H9 (cell line): ENCODE measurements at regions not wholly inside any gene's neighbourhood (a gene's known extent, or its start where the extent isn't known, plus 50 kb on each side); places are given as distances from the start of the nearest gene placed in this dataset.

ENCODE experiments used
- DNase-seq: peaks from one replicate; pipeline ENCODE4 v3.0.0-alpha.2; 2017
- H2AFZ ChIP-seq: one replicate; pipeline ENCODE4 v1.6.1; 2013; ENCODE audit warnings: mild to moderate bottlenecking, low read length, control low read depth, moderate library complexity
- H2AK5ac ChIP-seq: 2 replicates; pipeline ENCODE4 v1.6.1; 2013; ENCODE audit warnings: low read length, control low read depth, mixed read lengths; ENCODE audit not compliant: insufficient read length
- H2BK120ac ChIP-seq: one replicate; pipeline ENCODE4 v1.6.1; 2013; ENCODE audit warnings: low read depth, mild to moderate bottlenecking, low read length, control low read depth, inconsistent platforms; ENCODE audit not compliant: poor library complexity, severe bottlenecking
- H2BK12ac ChIP-seq: 2 replicates; pipeline ENCODE4 v1.6.1; 2013; ENCODE audit warnings: low read length, control low read depth, mixed read lengths, low read depth; ENCODE audit not compliant: insufficient read length
- H2BK15ac ChIP-seq: 2 replicates; pipeline ENCODE4 v1.6.1; 2013; ENCODE audit warnings: low read depth, low read length, control low read depth
- H2BK20ac ChIP-seq: one replicate; pipeline ENCODE4 v1.6.1; 2013; ENCODE audit warnings: low read depth, mild to moderate bottlenecking, low read length, control low read depth, inconsistent platforms; ENCODE audit not compliant: poor library complexity, severe bottlenecking
- H2BK5ac ChIP-seq: 2 replicates; pipeline ENCODE4 v1.6.1; 2013; ENCODE audit warnings: low read length, control low read depth, mixed read lengths; ENCODE audit not compliant: insufficient read length
- H3K14ac ChIP-seq: 2 replicates; pipeline ENCODE4 v1.6.1; 2013; ENCODE audit warnings: low read length, control low read depth; ENCODE audit not compliant: insufficient read depth
- H3K18ac ChIP-seq: 2 replicates; pipeline ENCODE4 v1.6.1; 2013; ENCODE audit warnings: low read depth, mild to moderate bottlenecking, mixed read lengths, low read length, control low read depth; ENCODE audit not compliant: insufficient read length
- H3K23ac ChIP-seq: 2 replicates; pipeline ENCODE4 v1.6.1; 2013; ENCODE audit warnings: low read length, control low read depth, mixed read lengths, low read depth; ENCODE audit not compliant: insufficient read length
- H3K23me2 ChIP-seq: 2 replicates; pipeline ENCODE4 v1.6.1; 2013; ENCODE audit warnings: low read depth, mild to moderate bottlenecking, mixed read lengths, low read length, control low read depth; ENCODE audit not compliant: insufficient read length, poor library complexity, severe bottlenecking
- H3K27ac ChIP-seq: 2 replicates; pipeline ENCODE4 v1.5.1; 2013; ENCODE audit warnings: low read length, control low read depth, mixed read lengths, low read depth; ENCODE audit not compliant: insufficient read length
- H3K27me3 ChIP-seq: 2 replicates; pipeline ENCODE4 v1.6.1; 2013; ENCODE audit warnings: low read length, control low read depth, inconsistent platforms; ENCODE audit not compliant: insufficient read depth
- H3K4ac ChIP-seq: 2 replicates; pipeline ENCODE4 v1.6.1; 2013; ENCODE audit warnings: low read depth, mild to moderate bottlenecking, control low read depth, inconsistent platforms, low read length, moderate library complexity
- H3K4me1 ChIP-seq: 2 replicates; pipeline ENCODE4 v1.6.1; 2013; ENCODE audit warnings: low read length, control low read depth, inconsistent platforms; ENCODE audit not compliant: insufficient read depth
- H3K4me2 ChIP-seq: 2 replicates; pipeline ENCODE4 v1.6.1; 2013; ENCODE audit warnings: low read length, control low read depth, mixed read lengths; ENCODE audit not compliant: insufficient read length, insufficient read depth
- H3K56ac ChIP-seq: 2 replicates; pipeline ENCODE4 v1.6.1; 2013; ENCODE audit warnings: low read depth, mild to moderate bottlenecking, mixed read lengths, low read length, control low read depth; ENCODE audit not compliant: insufficient read length
- H3K79me1 ChIP-seq: 2 replicates; pipeline ENCODE4 v1.6.1; 2013; ENCODE audit warnings: low read depth, mild to moderate bottlenecking, moderate library complexity, low read length, control low read depth, inconsistent platforms; ENCODE audit not compliant: insufficient read depth, poor library complexity, severe bottlenecking
- H3K79me2 ChIP-seq: 2 replicates; pipeline ENCODE4 v1.6.1; 2013; ENCODE audit warnings: low read length, control low read depth, inconsistent platforms; ENCODE audit not compliant: insufficient read depth
- H3K9ac ChIP-seq: 2 replicates; pipeline ENCODE4 v1.6.1; 2013; ENCODE audit warnings: low read length, control low read depth, mixed read lengths; ENCODE audit not compliant: insufficient read length; ENCODE audit errors: extremely low read depth
- H3K9me3 ChIP-seq: one replicate; pipeline ENCODE4 v1.6.1; 2013; ENCODE audit warnings: low read depth, low read length, inconsistent platforms; ENCODE audit not compliant: control insufficient read depth
- H3T11ph ChIP-seq: one replicate; pipeline ENCODE4 v1.6.1; 2013; ENCODE audit warnings: mild to moderate bottlenecking, low read length, control low read depth, inconsistent platforms
- H4K20me1 ChIP-seq: one replicate; pipeline ENCODE4 v1.6.1; 2013; ENCODE audit not compliant: control insufficient read depth, insufficient read length, insufficient read depth
- H4K5ac ChIP-seq: 2 replicates; pipeline ENCODE4 v1.6.1; 2013; ENCODE audit warnings: low read depth, mild to moderate bottlenecking, mixed read lengths, low read length, control low read depth; ENCODE audit not compliant: insufficient read length
- H4K8ac ChIP-seq: replicated peaks from 2 replicates; pipeline ENCODE4 v1.6.1; 2013; ENCODE audit warnings: low read length, control low read depth, mixed read lengths, low read depth; ENCODE audit not compliant: insufficient read length
- H4K91ac ChIP-seq: 2 replicates; pipeline ENCODE4 v1.6.1; 2013; ENCODE audit warnings: low read depth, mild to moderate bottlenecking, moderate library complexity, mixed read lengths, low read length, control low read depth; ENCODE audit not compliant: insufficient read length
- H3K27ac Mint-ChIP-seq, 3 experiments: 2 replicates in 2 of 3; 3 replicates in 1 of 3; pipeline ENCODE4 v1.8.0; 2020 to 2021; ENCODE audit warnings: mixed read lengths in 3 of 3, mild to moderate bottlenecking in 1 of 3, moderate library complexity in 1 of 3
- H3K27me3 Mint-ChIP-seq: 2 replicates; pipeline ENCODE4 v1.8.0; 2021; ENCODE audit warnings: low read depth, mild to moderate bottlenecking, moderate library complexity, mixed read lengths
- H3K36me3 Mint-ChIP-seq, 3 experiments: 2 replicates in 2 of 3; 3 replicates in 1 of 3; pipeline ENCODE4 v1.8.0; 2020 to 2021; ENCODE audit warnings: low read depth in 3 of 3, mixed read lengths in 3 of 3; ENCODE audit not compliant: insufficient read depth in 1 of 3
- H3K4me1 Mint-ChIP-seq, 2 experiments: 2 replicates each; pipeline ENCODE4 v1.8.0; 2020; ENCODE audit warnings: mixed read lengths in 2 of 2
- H3K4me3 Mint-ChIP-seq, 2 experiments: 2 replicates in 1 of 2; 3 replicates in 1 of 2; pipeline ENCODE4 v1.8.0; 2020 to 2021; ENCODE audit warnings: mild to moderate bottlenecking in 2 of 2, mixed read lengths in 2 of 2, moderate library complexity in 1 of 2
- H3K9me3 Mint-ChIP-seq, 2 experiments: 2 replicates in 1 of 2; 3 replicates in 1 of 2; pipeline ENCODE4 v1.8.0; 2020; ENCODE audit warnings: mild to moderate bottlenecking in 2 of 2, mixed read lengths in 2 of 2, moderate library complexity in 1 of 2
- CTCF ChIP-seq: fragments of 200-600 bp; sonication (generic); conservative IDR thresholded peaks from 3 replicates; pipeline ENCODE4 v1.8.0; 2021; ENCODE audit warnings: antibody characterized with exemption, mild to moderate bottlenecking
- WGBS: extraction: QIAGEN DNeasy Blood & Tissue Kit; methylation state at CpG from one replicate; pipeline ENCODE4 v1.1.7; 2013; ENCODE audit warnings: missing lambda C conversion rate, low lambda C conversion rate, mixed read lengths; ENCODE audit not compliant: insufficient read length; ENCODE audit errors: extremely low coverage; 5-methylcytosine and 5-hydroxymethylcytosine counted together

- H3K4me2 ChIP-seq = no peak overlapping the region
These were observed 148.6 kb upstream of the EXOC2 start for GRCh38 chr6:841569-841968.

More at GRCh38 chr6:841569-841968, 148.6 kb upstream of the EXOC2 start:
- peaks cover 16 to 17% of the 10 kb centered on the region in 2 experiments for H3K9me3 Mint-ChIP-seq
- Histone ChIP-seq H3K9ac (no peak overlapping the region), H4K8ac (no peak overlapping the region), H3K18ac (no peak overlapping the region), H3K27me3 (no peaks in the 10 kb centered on the region), H2AK5ac (no peak overlapping the region), H3K79me1 (no peaks in the 10 kb centered on the region), H3K79me2 (no peaks in the 10 kb centered on the region), H2BK12ac (no peak overlapping the region), H3K4me1 (no peaks in the 10 kb centered on the region), H2AFZ (no peak overlapping the region), H3K23ac (no peak overlapping the region), H2BK5ac (no peak overlapping the region), H3K23me2 (no peaks in the 10 kb centered on the region), H4K5ac (no peak overlapping the region), H3K27ac (no peak overlapping the region), H4K20me1 (no peaks in the 10 kb centered on the region), H2BK15ac (no peak overlapping the region), H3K56ac (no peak overlapping the region), H3K14ac (no peak overlapping the region), H2BK120ac (no peak overlapping the region), H3T11ph (no peak overlapping the region), H2BK20ac (no peak overlapping the region), H3K9me3 (peaks cover 7% of the 10 kb centered on the region), H4K91ac (no peak overlapping the region), H3K4ac (no peak overlapping the region)
- WGBS = no CpG with 5 or more reads among the region's 6 CpGs
- no peaks in the 10 kb centered on the region for H3K27me3 Mint-ChIP-seq
- H3K36me3 Mint-ChIP-seq = peaks cover 9 to 16% (median 16%) of the 10 kb centered on the region in 3 experiments
- H3K4me3 Mint-ChIP-seq = no peak overlapping the region
- no peak for DNase-seq
- TF ChIP-seq CTCF = no peak
- H3K27ac Mint-ChIP-seq = no peak overlapping the region
- H3K4me1 Mint-ChIP-seq = peaks cover 9% of the 10 kb centered on the region in 2 experiments
